ENCODE measurements at regions not wholly inside any gene's neighbourhood (a gene's known extent, or its start where the extent isn't known, plus 50 kb on each side); places are given as distances from the start of the nearest gene placed in this dataset.

DNA sequence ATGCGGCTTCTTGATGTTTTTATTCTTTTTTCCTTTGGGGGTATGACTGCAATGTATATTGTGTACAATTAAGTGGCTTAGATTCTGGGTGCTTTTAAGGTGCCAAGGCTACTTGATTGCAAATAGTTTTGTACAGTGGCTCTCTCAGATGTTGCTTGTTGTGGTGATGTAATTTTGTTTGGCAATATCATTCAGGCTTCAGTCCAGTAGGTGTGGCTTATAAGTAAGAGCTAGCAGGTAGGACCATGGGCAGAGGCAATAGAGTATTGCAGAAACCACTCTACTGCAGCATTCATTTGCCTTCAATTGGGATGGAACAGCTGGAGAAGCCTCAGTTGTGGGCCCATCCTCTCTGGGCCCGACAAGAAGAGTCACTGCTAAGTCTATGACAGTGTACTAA is 407.9 kb upstream of the MAN1A1 start:
- CTCF ChIA-PET (ENCODE audit: partially characterized antibody) = interaction anchor here (1.1 to 1.6 kb wide), 4 partner anchors 16 to 221 kb away, joined by 3 to 4 read pairs (median 4); no protein-coding TSS in a partner anchor
- no peak overlapping the region for H2BK5ac ChIP-seq (ENCODE audit: low read depth, low read length)
- H3K23ac ChIP-seq (ENCODE audit: insufficient read length) = no peak overlapping the region
- no peak overlapping the region for H3K56ac ChIP-seq (replicated peaks; ENCODE audit: insufficient read length, low read depth, low read length)
- no peaks in the 10 kb centered on the region for H3K9me3 ChIP-seq (ENCODE audit: insufficient read depth in 2 of 2, low read depth in 1 of 2, low read length in 1 of 2)
- H2BK12ac ChIP-seq (ENCODE audit: low read depth, low read length) = no peak overlapping the region
- no peaks in the 10 kb centered on the region for H3K79me1 ChIP-seq (ENCODE audit: low read depth, low read length)
- no peak overlapping the region for H3K14ac ChIP-seq (ENCODE audit: insufficient read length)
- no peak overlapping the region for H3K4me3 ChIP-seq (ENCODE audit: extremely low read depth in 1 of 4, insufficient read depth in 2 of 4, low read depth in 3 of 4, low read length in 4 of 4)
- no peak overlapping the region for H4K5ac ChIP-seq (ENCODE audit: insufficient read length, low read depth, low read length)
- H3K18ac ChIP-seq (ENCODE audit: extremely low read depth, low read length) = no peak overlapping the region
- no peak overlapping the region for H3K4ac ChIP-seq (replicated peaks; ENCODE audit: insufficient read length, low read depth, low read length)
- H2BK120ac ChIP-seq (replicated peaks; ENCODE audit: low read depth, low read length) = no peak overlapping the region
- no peak overlapping the region for H2BK15ac ChIP-seq (ENCODE audit: low read length)
- no peak overlapping the region for H2BK20ac ChIP-seq (ENCODE audit: low read length)
- DNase-seq (ENCODE audit: low read depth in 1 of 2, low spot score in 2 of 2) (no peak), FAIRE-seq (no peak)
- H4K91ac ChIP-seq (replicated peaks; ENCODE audit: insufficient read length, low read length) = no peak overlapping the region
- WGBS, 2 experiments (ENCODE audit: extremely low coverage in 1 of 2, insufficient coverage in 1 of 2, insufficient read length in 1 of 2, insufficient replicate concordance in 2 of 2, low coverage in 1 of 2, low lambda C conversion rate in 2 of 2, missing lambda C conversion rate in 1 of 2) = 97% methylated on average over 2 of the region's 2 CpGs; no CpG with 5 or more reads in 1 of the 2 experiments
- no peak overlapping the region for H3K9ac ChIP-seq (replicated peaks in 1 of 4; ENCODE audit: extremely low read depth in 1 of 4, low read depth in 3 of 4, low read length in 3 of 4)
- H3K4me1 ChIP-seq (replicated peaks in 1 of 4; ENCODE audit: control insufficient read depth in 3 of 4, insufficient read depth in 4 of 4, low read length in 3 of 4) = no peaks in the 10 kb centered on the region
- no peaks in the 10 kb centered on the region for H4K20me1 ChIP-seq (replicated peaks in 1 of 2; ENCODE audit: control insufficient read depth in 1 of 2, insufficient read depth in 2 of 2, low read length in 2 of 2)
- H4K8ac ChIP-seq (ENCODE audit: extremely low read depth, insufficient read depth, low read length) = no peak overlapping the region
- no peak overlapping the region for H3K4me2 ChIP-seq (ENCODE audit: insufficient read depth in 1 of 2, low read depth in 2 of 2, low read length in 2 of 2)
- H3K27me3 ChIP-seq (replicated peaks in 1 of 4; ENCODE audit: control insufficient read depth in 3 of 4, extremely low read depth in 1 of 4, insufficient read depth in 3 of 4, low read length in 3 of 4) = no peaks in the 10 kb centered on the region
- H3K23me2 ChIP-seq (ENCODE audit: low read depth, low read length) = no peaks in the 10 kb centered on the region
- H3K36me3 ChIP-seq (ENCODE audit: control insufficient read depth in 2 of 4, insufficient read depth in 4 of 4, low read length in 3 of 4) = no peaks in the 10 kb centered on the region
- POLR2A ChIA-PET (ENCODE audit: partially characterized antibody) = no interaction called here
- H2AFZ ChIP-seq (ENCODE audit: low read length) = no peak overlapping the region
- H3K27ac ChIP-seq (ENCODE audit: low read depth, low read length) = no peak overlapping the region
- no peak for TF ChIP-seq EGR1 (IDR thresholded peaks at IDR 0.05; ENCODE audit: borderline replicate concordance, low read depth, low read length)
- TF ChIP-seq KDM1A (IDR thresholded peaks at IDR 0.05; ENCODE audit: borderline replicate concordance, low read length) = no peak
- TF ChIP-seq KDM5A (IDR thresholded peaks at IDR 0.05; ENCODE audit: low read length) = no peak
- no peak for TF ChIP-seq SP4 (IDR thresholded peaks at IDR 0.05; ENCODE audit: low read length)
- TF ChIP-seq ZNF274 (IDR thresholded peaks at IDR 0.05; ENCODE audit: borderline replicate concordance, extremely low read depth, low read length) = no peak
- TF ChIP-seq TCF12 (IDR thresholded peaks at IDR 0.05; ENCODE audit: low read depth, low read length) = no peak
- TF ChIP-seq JUND (IDR thresholded peaks at IDR 0.05; ENCODE audit: low read length) = no peak
- no peak for TF ChIP-seq EP300 (IDR thresholded peaks at IDR 0.05; ENCODE audit: borderline replicate concordance in 1 of 2, low read depth in 2 of 2, low read length in 2 of 2)
- no peak for TF ChIP-seq SIN3A (conservative IDR thresholded peaks at IDR 0.05 in 1 of 2, IDR thresholded peaks at IDR 0.05 in 1 of 2; ENCODE audit: low read depth in 1 of 2, low read length in 2 of 2)
- no peak for TF ChIP-seq ATF2 (IDR thresholded peaks at IDR 0.05; ENCODE audit: low read length)
- no peak for TF ChIP-seq POLR2AphosphoS5 (IDR thresholded peaks at IDR 0.05; ENCODE audit: low read depth, low read length)
- no peak for TF ChIP-seq SAP30 (IDR thresholded peaks at IDR 0.05; ENCODE audit: insufficient read depth, insufficient replicate concordance, low read length)
- no peak for TF ChIP-seq CBX5 (IDR thresholded peaks at IDR 0.05; ENCODE audit: low read depth, low read length)
- H3K79me2 ChIP-seq (ENCODE audit: control insufficient read depth in 1 of 2, insufficient read depth in 2 of 2, low read length in 2 of 2) = no peaks in the 10 kb centered on the region
- no peak overlapping the region for H2AK5ac ChIP-seq (ENCODE audit: low read depth, low read length)
